Stimulated activated memory B cell treated with anti-CD40 and anti-IgM and Interleukin-4, amounts not matched to agents 10 μg/mL and 1 μg/mL and 100 μg/mL, for 72 hours (primary cell): ENCODE measurements at regions not wholly inside any gene's neighbourhood (a gene's known extent, or its start where the extent isn't known, plus 50 kb on each side); places are given as distances from the start of the nearest gene placed in this dataset.
"Not testable (repeated sequence)": the region's sequence is repeated elsewhere in the genome, so short reads cannot be mapped to it uniquely, and the experiment has no call there.

Experiments
- ATAC-seq: fragments of 150-1000 bp; cut with Tn5 transposase; 2 replicates; pipeline ENCODE4 v1.10.0; 2021
- H3K27ac Mint-ChIP-seq: one replicate; pipeline ENCODE4 v1.8.0; 2022; ENCODE audit warnings: mild to moderate bottlenecking, mixed read lengths
- H3K27me3 Mint-ChIP-seq: one replicate; pipeline ENCODE4 v1.8.0; 2022; ENCODE audit warnings: mixed read lengths
- H3K36me3 Mint-ChIP-seq: one replicate; pipeline ENCODE4 v1.8.0; 2022; ENCODE audit warnings: mixed read lengths
- H3K4me1 Mint-ChIP-seq: one replicate; pipeline ENCODE4 v1.8.0; 2022; ENCODE audit warnings: mixed read lengths
- H3K4me3 Mint-ChIP-seq: one replicate; pipeline ENCODE4 v1.8.0; 2022; ENCODE audit warnings: mild to moderate bottlenecking, moderate library complexity, mixed read lengths
- H3K9me3 Mint-ChIP-seq: one replicate; pipeline ENCODE4 v1.8.0; 2022; ENCODE audit warnings: mixed read lengths

- H3K27me3 Mint-ChIP-seq: not testable (repeated sequence)
Measured at GRCh38 chr7:150146124-150146523, 177.0 kb upstream of the LRRC61 start.

GRCh38 chr7:150147524-150147923, 175.6 kb upstream of the LRRC61 start:
- H3K27ac Mint-ChIP-seq, H3K9me3 Mint-ChIP-seq, ATAC-seq, H3K36me3 Mint-ChIP-seq, H3K4me3 Mint-ChIP-seq, H3K27me3 Mint-ChIP-seq, H3K4me1 Mint-ChIP-seq: not testable (repeated sequence)

More at GRCh38 chr7:150146124-150146523, 177.0 kb upstream of the LRRC61 start:
- ATAC-seq, H3K27ac Mint-ChIP-seq, H3K36me3 Mint-ChIP-seq, H3K9me3 Mint-ChIP-seq, H3K4me3 Mint-ChIP-seq, H3K4me1 Mint-ChIP-seq: not testable (repeated sequence)

DNA sequence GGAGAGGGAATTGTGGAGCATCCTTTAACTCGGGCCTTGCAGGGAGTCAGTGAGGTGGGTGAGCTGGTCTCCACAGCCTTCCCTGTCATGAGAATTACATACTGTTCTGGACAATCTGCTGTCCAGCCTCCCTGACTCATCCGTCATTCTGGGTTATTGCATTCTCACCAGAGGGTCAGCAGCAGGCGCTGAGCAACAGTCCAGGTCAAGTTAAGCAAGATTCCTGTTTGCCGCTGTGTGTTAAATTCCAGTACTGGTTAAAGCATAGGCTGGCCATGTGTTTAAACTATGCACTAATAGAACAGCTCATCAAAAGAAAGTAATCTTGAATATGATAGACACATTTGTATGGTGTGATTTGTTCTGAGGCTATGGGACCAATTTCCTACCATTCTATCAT, 167.1 kb upstream of the LRRC61 start:
- not testable (repeated sequence) for H3K9me3 Mint-ChIP-seq, H3K27me3 Mint-ChIP-seq, H3K4me3 Mint-ChIP-seq, H3K4me1 Mint-ChIP-seq, H3K27ac Mint-ChIP-seq, H3K36me3 Mint-ChIP-seq, ATAC-seq

GRCh38 chr7:150158696-150159095, 164.5 kb upstream of the LRRC61 start:
- H3K9me3 Mint-ChIP-seq, H3K4me3 Mint-ChIP-seq, H3K36me3 Mint-ChIP-seq, H3K27ac Mint-ChIP-seq, ATAC-seq, H3K4me1 Mint-ChIP-seq, H3K27me3 Mint-ChIP-seq: not testable (repeated sequence)

- not testable (repeated sequence) for H3K36me3 Mint-ChIP-seq, H3K9me3 Mint-ChIP-seq, H3K4me1 Mint-ChIP-seq, ATAC-seq, H3K4me3 Mint-ChIP-seq, H3K27ac Mint-ChIP-seq, H3K27me3 Mint-ChIP-seq
Measured at GRCh38 chr7:150169515-150169914, 153.6 kb upstream of the LRRC61 start.

DNA sequence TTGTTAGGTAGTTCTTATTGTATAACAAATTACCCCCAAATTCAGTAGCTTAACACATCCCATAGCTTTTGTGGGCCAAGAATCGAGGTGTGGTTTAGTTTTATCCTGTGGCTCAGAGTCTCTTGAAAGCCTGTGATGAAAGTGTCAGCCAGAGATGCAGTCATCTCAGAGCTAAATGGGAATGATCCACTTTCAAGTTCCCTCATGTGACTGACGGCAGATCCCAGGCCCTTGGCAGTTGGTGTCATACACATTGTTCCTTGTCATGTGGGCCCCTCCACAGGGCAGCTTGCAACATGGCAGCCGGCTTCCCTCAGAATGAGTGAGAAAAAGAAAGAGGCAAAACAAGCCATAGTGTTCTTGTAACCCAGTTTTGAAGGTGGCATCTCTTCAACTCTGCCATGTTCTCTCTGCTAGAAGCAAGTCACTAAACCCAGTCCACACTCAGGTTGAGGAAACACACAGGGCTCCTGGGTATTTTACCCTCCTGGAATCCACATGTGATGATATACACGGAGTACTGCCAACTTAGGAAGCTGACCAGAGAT, 153.1 kb upstream of the LRRC61 start:
- H3K36me3 Mint-ChIP-seq, H3K27ac Mint-ChIP-seq, H3K9me3 Mint-ChIP-seq, H3K27me3 Mint-ChIP-seq, H3K4me1 Mint-ChIP-seq, H3K4me3 Mint-ChIP-seq, ATAC-seq: not testable (repeated sequence)

DNA sequence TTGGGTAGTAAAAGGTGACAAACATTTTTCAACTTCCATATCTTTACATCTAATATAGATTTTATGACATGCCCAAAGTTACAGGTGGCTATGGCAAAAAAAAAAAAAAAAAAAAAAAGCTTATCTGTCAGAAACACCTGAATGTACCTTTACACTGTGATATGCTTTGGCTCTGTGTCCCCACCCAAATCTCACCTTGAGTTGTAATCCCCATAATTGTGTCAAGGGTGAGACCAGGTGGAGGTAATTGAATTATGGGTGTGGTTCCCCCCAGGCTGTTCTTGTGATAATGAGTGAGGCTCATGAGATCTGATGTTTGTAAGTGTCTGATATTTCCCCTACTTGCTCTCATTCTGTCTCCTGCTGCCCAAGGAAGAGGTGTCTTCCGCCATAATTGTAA, 139.6 kb upstream of the LRRC61 start:
- not testable (repeated sequence) for H3K4me3 Mint-ChIP-seq, ATAC-seq, H3K27ac Mint-ChIP-seq, H3K27me3 Mint-ChIP-seq, H3K36me3 Mint-ChIP-seq, H3K4me1 Mint-ChIP-seq, H3K9me3 Mint-ChIP-seq

GRCh38 chr7:150189963-150190362, 133.2 kb upstream of the LRRC61 start:
- not testable (repeated sequence) for H3K4me1 Mint-ChIP-seq, H3K4me3 Mint-ChIP-seq, ATAC-seq, H3K27me3 Mint-ChIP-seq, H3K36me3 Mint-ChIP-seq, H3K27ac Mint-ChIP-seq, H3K9me3 Mint-ChIP-seq

DNA sequence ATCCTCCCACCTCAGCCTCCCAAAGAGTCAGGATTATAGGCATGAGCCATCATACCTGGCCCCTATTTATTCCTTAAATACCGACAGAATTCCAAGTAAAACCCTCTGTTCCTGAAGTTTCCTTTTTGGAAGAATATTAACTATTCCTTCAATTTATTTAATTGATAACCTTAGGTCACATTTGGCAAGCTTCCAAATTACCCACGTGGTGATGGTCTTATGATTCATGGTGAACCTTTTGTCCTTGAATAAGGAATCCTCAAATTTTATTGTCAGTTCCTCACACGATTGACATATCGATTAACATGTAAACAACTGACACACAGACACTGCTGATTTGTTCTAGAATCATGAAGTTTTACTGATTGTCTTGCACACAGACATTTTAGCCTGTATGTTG, 130.6 kb upstream of the LRRC61 start:
- not testable (repeated sequence) for H3K27me3 Mint-ChIP-seq, H3K4me1 Mint-ChIP-seq

DNA sequence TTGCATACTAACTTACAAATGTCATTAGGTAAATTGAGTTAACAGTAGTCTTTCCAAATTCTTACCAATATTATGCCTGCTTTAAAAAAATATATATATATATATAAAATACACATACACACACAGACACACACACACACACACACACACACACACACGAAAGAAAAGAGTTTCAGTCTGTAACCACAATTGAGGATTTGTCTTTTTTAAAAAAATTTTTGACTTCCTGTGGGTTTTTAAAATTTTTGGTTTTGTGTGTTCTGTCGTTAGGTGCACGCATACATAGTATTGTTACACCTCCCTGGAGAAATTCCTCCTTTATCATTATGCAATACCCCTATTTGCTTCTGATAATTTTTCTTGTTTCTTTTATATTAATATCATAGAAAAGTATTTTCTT, 129.3 kb upstream of the LRRC61 start:
- H3K4me1 Mint-ChIP-seq, ATAC-seq, H3K27ac Mint-ChIP-seq, H3K4me3 Mint-ChIP-seq, H3K27me3 Mint-ChIP-seq, H3K9me3 Mint-ChIP-seq: not testable (repeated sequence)
- H3K36me3 Mint-ChIP-seq: peaks cover 14% of the 10 kb centered on the region

More for the DNA sequence above, 130.6 kb upstream of the LRRC61 start:
- H3K9me3 Mint-ChIP-seq, H3K27ac Mint-ChIP-seq, ATAC-seq, H3K4me3 Mint-ChIP-seq: not testable (repeated sequence)
- H3K36me3 Mint-ChIP-seq: peaks cover 12% of the 10 kb centered on the region
